HEK293 (cell line): ENCODE measurements at regions not wholly inside any gene's neighbourhood (a gene's known extent, or its start where the extent isn't known, plus 50 kb on each side); places are given as distances from the start of the nearest gene placed in this dataset.

Source experiments
- CTCF ChIA-PET: fragments of 350-600 bp; formaldehyde crosslinking; extraction: SDS; loops from one replicate; lab custom pipeline; 2021; ENCODE audit warnings: antibody characterized with exemption; lab: Yijun Ruan, JAX
- POLR2A ChIA-PET: fragments of 300-600 bp; formaldehyde crosslinking; extraction: SDS; loops from one replicate; lab custom pipeline; 2020; ENCODE audit warnings: antibody characterized with exemption, inconsistent platforms; lab: Yijun Ruan, JAX
- H3K27ac ChIP-seq: fragments of 200-500 bp; sonication (Bioruptor generic); 2 replicates; pipeline ENCODE4 v1.5.1; 2014; ENCODE audit warnings: low read depth, low read length, control low read depth, inconsistent platforms; ENCODE audit errors: extremely low read depth
- H3K36me3 ChIP-seq, 2 experiments: fragments of 200-500 bp in 1 of 2; sonication (Bioruptor generic) in 1 of 2; 1 replicate in 1 of 2; 2 replicates in 1 of 2; pipeline ENCODE4 v1.5.1; 2014 to 2017; ENCODE audit warnings: inconsistent platforms in 2 of 2, low read length in 2 of 2; ENCODE audit not compliant: control insufficient read depth in 2 of 2, insufficient read depth in 1 of 2
- H3K4me1 ChIP-seq: fragments of 200-500 bp; sonication (Bioruptor generic); 2 replicates; pipeline ENCODE4 v1.5.1; 2014; ENCODE audit warnings: mild to moderate bottlenecking, low read length, inconsistent platforms; ENCODE audit not compliant: control insufficient read depth, insufficient read depth
- H3K4me3 ChIP-seq: 2 replicates; pipeline ENCODE4 v1.5.1; 2011; ENCODE audit warnings: low read depth, mild to moderate bottlenecking, control low read depth, low read length, moderate library complexity
- H3K9me3 ChIP-seq: fragments of 200-500 bp; sonication (Bioruptor generic); 2 replicates; pipeline ENCODE4 v1.5.1; 2014; ENCODE audit warnings: low read depth, low read length, inconsistent platforms; ENCODE audit not compliant: control insufficient read depth, insufficient read depth
- BCL11B ChIP-seq: fragments of 450-650 bp; formaldehyde crosslinking; IDR thresholded peaks from 2 replicates; pipeline ENCODE4 v1.5.1; 2016; ENCODE audit warnings: low read depth, missing biosample characterization, missing genetic modification characterization
- GLIS1 ChIP-seq: fragments of 450-650 bp; formaldehyde crosslinking; IDR thresholded peaks from 2 replicates; pipeline ENCODE4 v1.5.1; 2016; ENCODE audit warnings: missing biosample characterization, missing genetic modification characterization
- IKZF3 ChIP-seq: fragments of 450-650 bp; IDR thresholded peaks from 2 replicates; pipeline ENCODE4 v1.5.0; 2018; ENCODE audit warnings: missing biosample characterization, mild to moderate bottlenecking, missing genetic modification characterization, moderate library complexity
- KLF16 ChIP-seq: fragments of 450-650 bp; formaldehyde crosslinking; IDR thresholded peaks from 2 replicates; pipeline ENCODE4 v1.5.1; 2017; ENCODE audit warnings: missing biosample characterization, missing genetic modification characterization
- MYNN ChIP-seq: fragments of 450-650 bp; formaldehyde crosslinking; IDR thresholded peaks from 2 replicates; pipeline ENCODE4 v1.5.1; 2016; ENCODE audit warnings: missing biosample characterization, missing genetic modification characterization, borderline replicate concordance
- OSR2 ChIP-seq: fragments of 450-650 bp; formaldehyde crosslinking; IDR thresholded peaks from 2 replicates; pipeline ENCODE4 v1.5.1; 2016; ENCODE audit warnings: missing biosample characterization, missing genetic modification characterization
- REPIN1 ChIP-seq: fragments of 450-650 bp; formaldehyde crosslinking; IDR thresholded peaks from 2 replicates; pipeline ENCODE4 v1.5.1; 2017; ENCODE audit warnings: missing biosample characterization, missing genetic modification characterization, low read depth
- SALL2 ChIP-seq: fragments of 450-650 bp; formaldehyde crosslinking; IDR thresholded peaks from 2 replicates; pipeline ENCODE4 v1.5.0; 2017; ENCODE audit warnings: missing biosample characterization, mild to moderate bottlenecking, missing genetic modification characterization, borderline replicate concordance
- SP3 ChIP-seq: fragments of 450-650 bp; formaldehyde crosslinking; IDR thresholded peaks from 2 replicates; pipeline ENCODE4 v1.5.1; 2016; ENCODE audit warnings: missing biosample characterization, missing genetic modification characterization
- WT1 ChIP-seq: fragments of 450-650 bp; formaldehyde crosslinking; IDR thresholded peaks from 2 replicates; pipeline ENCODE4 v1.5.1; 2016; ENCODE audit warnings: missing biosample characterization, missing genetic modification characterization
- ZBTB20 ChIP-seq: fragments of 450-650 bp; formaldehyde crosslinking; IDR thresholded peaks from 2 replicates; pipeline ENCODE4 v1.5.1; 2016; ENCODE audit warnings: missing biosample characterization, missing genetic modification characterization
- ZNF155 ChIP-seq: fragments of 450-650 bp; formaldehyde crosslinking; IDR thresholded peaks from 2 replicates; pipeline ENCODE4 v1.5.1; 2016; ENCODE audit warnings: missing biosample characterization, missing genetic modification characterization
- ZNF211 ChIP-seq: fragments of 450-650 bp; formaldehyde crosslinking; IDR thresholded peaks from 2 replicates; pipeline ENCODE4 v1.5.1; 2016; ENCODE audit warnings: low read depth, missing biosample characterization, missing genetic modification characterization
- ZNF366 ChIP-seq: fragments of 450-650 bp; formaldehyde crosslinking; conservative IDR thresholded peaks from 2 replicates; pipeline ENCODE4 v1.5.1; 2016; ENCODE audit warnings: missing biosample characterization, missing genetic modification characterization
- ZNF404 ChIP-seq: fragments of 450-650 bp; formaldehyde crosslinking; IDR thresholded peaks from 2 replicates; pipeline ENCODE4 v1.5.1; 2017; ENCODE audit warnings: missing biosample characterization, missing genetic modification characterization
- ZNF529 ChIP-seq: fragments of 450-650 bp; formaldehyde crosslinking; IDR thresholded peaks from 2 replicates; pipeline ENCODE4 v1.5.1; 2017; ENCODE audit warnings: missing genetic modification characterization, missing biosample characterization; ENCODE audit not compliant: insufficient replicate concordance
- ZNF555 ChIP-seq: fragments of 450-650 bp; formaldehyde crosslinking; conservative IDR thresholded peaks from 2 replicates; pipeline ENCODE4 v1.5.1; 2017; ENCODE audit warnings: missing biosample characterization, mild to moderate bottlenecking, missing genetic modification characterization, inconsistent platforms
- ZNF596 ChIP-seq: fragments of 450-650 bp; IDR thresholded peaks from 2 replicates; pipeline ENCODE4 v1.5.0; 2018; ENCODE audit warnings: missing biosample characterization, mild to moderate bottlenecking, missing genetic modification characterization, moderate library complexity
- ZNF776 ChIP-seq: fragments of 450-650 bp; formaldehyde crosslinking; IDR thresholded peaks from 2 replicates; pipeline ENCODE4 v1.5.0; 2017; ENCODE audit warnings: missing biosample characterization, missing genetic modification characterization, borderline replicate concordance
- TF ChIP-seq, protein P1 (sequence below): fragments of 450-650 bp; formaldehyde crosslinking; IDR thresholded peaks from 2 replicates; pipeline ENCODE4 v1.5.1; 2016; ENCODE audit warnings: missing biosample characterization, missing genetic modification characterization, borderline replicate concordance
- TF ChIP-seq, protein P2 (sequence below): fragments of 450-650 bp; formaldehyde crosslinking; IDR thresholded peaks from 2 replicates; pipeline ENCODE4 v1.5.1; 2016; ENCODE audit warnings: missing biosample characterization, missing genetic modification characterization, low read depth
- TF ChIP-seq, protein P3 (sequence below): fragments of 450-650 bp; formaldehyde crosslinking; IDR thresholded peaks from 2 replicates; pipeline ENCODE4 v1.5.1; 2016; ENCODE audit warnings: missing biosample characterization, missing genetic modification characterization, borderline replicate concordance

DNA sequence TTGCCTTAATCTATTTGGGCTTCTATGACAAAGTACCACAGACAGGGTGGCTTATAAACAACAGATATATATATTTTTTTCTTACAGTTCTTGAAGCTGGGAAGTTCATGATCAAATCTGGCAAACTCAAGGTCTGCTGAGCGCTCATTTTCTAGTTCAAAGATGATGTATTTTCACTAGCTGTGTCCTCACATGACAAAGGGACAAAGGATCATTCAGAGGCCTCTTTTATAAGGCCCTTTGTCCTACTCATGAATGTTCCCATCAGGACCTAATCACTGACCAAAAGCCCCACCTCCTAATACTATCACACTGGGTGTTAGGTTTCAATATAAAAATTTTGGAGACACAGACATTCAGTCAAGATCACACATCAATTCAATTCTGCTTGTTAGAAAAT lies 2025.2 kb downstream of the PCDH7 start (continued):
- no peak for TF ChIP-seq KLF16 (tag by site-specific recombination)
- TF ChIP-seq WT1 (tag by site-specific recombination) = no peak
- TF ChIP-seq SP3 = no peak
- TF ChIP-seq SALL2 (tag by site-specific recombination) = no peak
- TF ChIP-seq REPIN1 = no peak
- TF ChIP-seq, protein P1, sequence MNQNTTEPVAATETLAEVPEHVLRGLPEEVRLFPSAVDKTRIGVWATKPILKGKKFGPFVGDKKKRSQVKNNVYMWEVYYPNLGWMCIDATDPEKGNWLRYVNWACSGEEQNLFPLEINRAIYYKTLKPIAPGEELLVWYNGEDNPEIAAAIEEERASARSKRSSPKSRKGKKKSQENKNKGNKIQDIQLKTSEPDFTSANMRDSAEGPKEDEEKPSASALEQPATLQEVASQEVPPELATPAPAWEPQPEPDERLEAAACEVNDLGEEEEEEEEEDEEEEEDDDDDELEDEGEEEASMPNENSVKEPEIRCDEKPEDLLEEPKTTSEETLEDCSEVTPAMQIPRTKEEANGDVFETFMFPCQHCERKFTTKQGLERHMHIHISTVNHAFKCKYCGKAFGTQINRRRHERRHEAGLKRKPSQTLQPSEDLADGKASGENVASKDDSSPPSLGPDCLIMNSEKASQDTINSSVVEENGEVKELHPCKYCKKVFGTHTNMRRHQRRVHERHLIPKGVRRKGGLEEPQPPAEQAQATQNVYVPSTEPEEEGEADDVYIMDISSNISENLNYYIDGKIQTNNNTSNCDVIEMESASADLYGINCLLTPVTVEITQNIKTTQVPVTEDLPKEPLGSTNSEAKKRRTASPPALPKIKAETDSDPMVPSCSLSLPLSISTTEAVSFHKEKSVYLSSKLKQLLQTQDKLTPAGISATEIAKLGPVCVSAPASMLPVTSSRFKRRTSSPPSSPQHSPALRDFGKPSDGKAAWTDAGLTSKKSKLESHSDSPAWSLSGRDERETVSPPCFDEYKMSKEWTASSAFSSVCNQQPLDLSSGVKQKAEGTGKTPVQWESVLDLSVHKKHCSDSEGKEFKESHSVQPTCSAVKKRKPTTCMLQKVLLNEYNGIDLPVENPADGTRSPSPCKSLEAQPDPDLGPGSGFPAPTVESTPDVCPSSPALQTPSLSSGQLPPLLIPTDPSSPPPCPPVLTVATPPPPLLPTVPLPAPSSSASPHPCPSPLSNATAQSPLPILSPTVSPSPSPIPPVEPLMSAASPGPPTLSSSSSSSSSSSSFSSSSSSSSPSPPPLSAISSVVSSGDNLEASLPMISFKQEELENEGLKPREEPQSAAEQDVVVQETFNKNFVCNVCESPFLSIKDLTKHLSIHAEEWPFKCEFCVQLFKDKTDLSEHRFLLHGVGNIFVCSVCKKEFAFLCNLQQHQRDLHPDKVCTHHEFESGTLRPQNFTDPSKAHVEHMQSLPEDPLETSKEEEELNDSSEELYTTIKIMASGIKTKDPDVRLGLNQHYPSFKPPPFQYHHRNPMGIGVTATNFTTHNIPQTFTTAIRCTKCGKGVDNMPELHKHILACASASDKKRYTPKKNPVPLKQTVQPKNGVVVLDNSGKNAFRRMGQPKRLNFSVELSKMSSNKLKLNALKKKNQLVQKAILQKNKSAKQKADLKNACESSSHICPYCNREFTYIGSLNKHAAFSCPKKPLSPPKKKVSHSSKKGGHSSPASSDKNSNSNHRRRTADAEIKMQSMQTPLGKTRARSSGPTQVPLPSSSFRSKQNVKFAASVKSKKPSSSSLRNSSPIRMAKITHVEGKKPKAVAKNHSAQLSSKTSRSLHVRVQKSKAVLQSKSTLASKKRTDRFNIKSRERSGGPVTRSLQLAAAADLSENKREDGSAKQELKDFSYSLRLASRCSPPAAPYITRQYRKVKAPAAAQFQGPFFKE (tag by site-specific recombination) = no peak
- TF ChIP-seq ZNF555 (tag by site-specific recombination) = no peak
- TF ChIP-seq ZNF366 (tag by site-specific recombination) = no peak

DNA sequence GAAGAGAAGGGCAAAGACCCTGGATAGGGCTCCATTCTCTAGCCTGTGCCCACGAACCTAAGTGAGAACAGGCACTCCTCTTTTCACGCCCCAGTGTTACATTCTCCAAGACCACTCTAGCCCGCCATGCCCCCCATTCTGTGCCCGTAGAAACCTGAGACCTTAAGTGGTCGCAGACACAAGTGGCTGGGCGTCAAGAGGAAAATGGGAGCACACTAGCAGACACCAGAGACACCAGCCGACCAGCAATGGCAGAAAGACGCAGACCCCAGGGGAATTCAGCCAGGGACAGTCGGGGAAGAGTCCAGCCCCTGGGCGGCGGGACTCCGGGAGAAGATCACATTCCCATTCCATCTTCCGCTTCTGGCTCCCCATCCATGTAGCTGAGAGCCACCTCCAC lies 2027.9 kb downstream of the PCDH7 start:
- no peak for TF ChIP-seq OSR2 (tag by site-specific recombination)
- TF ChIP-seq ZNF529 (tag by site-specific recombination) = no peak
- no peak for TF ChIP-seq ZNF211
- no peak for TF ChIP-seq ZNF155 (tag by site-specific recombination)
- no peak for TF ChIP-seq ZBTB20 (tag by site-specific recombination)
- TF ChIP-seq GLIS1 = no peak
- no peak for TF ChIP-seq ZNF776 (tag by site-specific recombination)
- TF ChIP-seq, protein P2, sequence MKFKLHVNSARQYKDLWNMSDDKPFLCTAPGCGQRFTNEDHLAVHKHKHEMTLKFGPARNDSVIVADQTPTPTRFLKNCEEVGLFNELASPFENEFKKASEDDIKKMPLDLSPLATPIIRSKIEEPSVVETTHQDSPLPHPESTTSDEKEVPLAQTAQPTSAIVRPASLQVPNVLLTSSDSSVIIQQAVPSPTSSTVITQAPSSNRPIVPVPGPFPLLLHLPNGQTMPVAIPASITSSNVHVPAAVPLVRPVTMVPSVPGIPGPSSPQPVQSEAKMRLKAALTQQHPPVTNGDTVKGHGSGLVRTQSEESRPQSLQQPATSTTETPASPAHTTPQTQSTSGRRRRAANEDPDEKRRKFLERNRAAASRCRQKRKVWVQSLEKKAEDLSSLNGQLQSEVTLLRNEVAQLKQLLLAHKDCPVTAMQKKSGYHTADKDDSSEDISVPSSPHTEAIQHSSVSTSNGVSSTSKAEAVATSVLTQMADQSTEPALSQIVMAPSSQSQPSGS (tag by site-specific recombination) = no peak
- no peak for TF ChIP-seq MYNN (tag by site-specific recombination)
- no peak for TF ChIP-seq BCL11B (tag by site-specific recombination)
- TF ChIP-seq ZNF404 (tag by site-specific recombination) = no peak
- TF ChIP-seq IKZF3 = no peak
- TF ChIP-seq ZNF596 = no peak
- TF ChIP-seq, protein P3, sequence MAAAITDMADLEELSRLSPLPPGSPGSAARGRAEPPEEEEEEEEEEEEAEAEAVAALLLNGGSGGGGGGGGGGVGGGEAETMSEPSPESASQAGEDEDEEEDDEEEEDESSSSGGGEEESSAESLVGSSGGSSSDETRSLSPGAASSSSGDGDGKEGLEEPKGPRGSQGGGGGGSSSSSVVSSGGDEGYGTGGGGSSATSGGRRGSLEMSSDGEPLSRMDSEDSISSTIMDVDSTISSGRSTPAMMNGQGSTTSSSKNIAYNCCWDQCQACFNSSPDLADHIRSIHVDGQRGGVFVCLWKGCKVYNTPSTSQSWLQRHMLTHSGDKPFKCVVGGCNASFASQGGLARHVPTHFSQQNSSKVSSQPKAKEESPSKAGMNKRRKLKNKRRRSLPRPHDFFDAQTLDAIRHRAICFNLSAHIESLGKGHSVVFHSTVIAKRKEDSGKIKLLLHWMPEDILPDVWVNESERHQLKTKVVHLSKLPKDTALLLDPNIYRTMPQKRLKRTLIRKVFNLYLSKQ (tag by site-specific recombination) = no peak
- TF ChIP-seq KLF16 (tag by site-specific recombination) = no peak

More for the DNA sequence above, 2027.9 kb downstream of the PCDH7 start:
- ChIA-PET POLR2A (no interaction called here), CTCF (no interaction called here)
- H3K4me3 ChIP-seq = no peak overlapping the region
- no peaks in the 10 kb centered on the region for H3K4me1 ChIP-seq
- no peaks in the 10 kb centered on the region for H3K9me3 ChIP-seq
- H3K27ac ChIP-seq = no peak overlapping the region
- no peaks in the 10 kb centered on the region for H3K36me3 ChIP-seq
